Activated CD8-positive, alpha-beta memory T cell treated with anti-CD3 and anti-CD28 coated beads for 48 hours (primary cell): ENCODE measurements at regions not wholly inside any gene's neighbourhood (a gene's known extent, or its start where the extent isn't known, plus 50 kb on each side); places are given as distances from the start of the nearest gene placed in this dataset.

ENCODE experiments used
- DNase-seq, 3 experiments: peaks; one replicate each; pipeline ENCODE4 v3.0.0-alpha.2; 2020; ENCODE audit warnings: low read depth in 2 of 3, low spot score in 2 of 3

- no peak for DNase-seq
These were observed 119.1 kb downstream of the RPS29 start for GRCh38 chr14:49467091-49467490.

DNA sequence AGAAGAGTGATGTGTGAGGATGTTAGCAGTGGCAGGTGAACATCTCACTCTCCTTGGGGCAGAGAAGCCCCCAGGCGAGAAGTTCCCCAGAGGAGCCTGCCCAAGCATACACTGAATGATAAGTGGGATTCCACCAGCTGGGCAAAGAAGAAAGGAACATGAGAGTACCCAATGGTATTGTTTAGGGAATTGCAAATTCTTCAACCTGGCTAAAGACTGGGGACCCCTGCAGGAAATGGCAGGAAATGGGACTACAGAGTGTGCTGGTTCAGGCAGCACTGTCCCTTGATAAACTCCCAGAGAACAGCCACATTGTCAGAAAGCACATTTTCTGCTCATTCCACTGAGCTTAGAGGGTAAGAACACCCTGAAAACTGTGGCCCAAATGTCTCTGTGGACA is 121.3 kb downstream of the RPS29 start:
- DNase-seq = no peak

DNA sequence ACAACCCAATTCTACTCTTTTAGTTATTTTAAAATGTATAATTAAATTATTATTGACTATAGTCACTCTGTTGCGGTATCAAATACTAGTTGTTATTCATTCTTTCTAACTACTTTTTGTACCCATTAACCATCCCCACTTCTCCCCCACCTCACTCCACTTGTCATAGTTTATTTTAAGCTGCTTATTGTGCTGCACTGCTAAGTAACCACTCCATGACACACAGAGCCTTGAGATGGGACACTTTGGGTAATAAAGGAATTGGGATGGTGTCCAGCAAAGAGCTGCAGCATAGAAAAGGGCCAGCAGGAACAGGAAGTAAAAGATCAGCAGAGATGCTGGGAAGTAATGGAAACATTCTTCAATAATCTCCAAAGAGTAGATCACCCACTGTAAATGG is 123.0 kb downstream of the RPS29 start:
- DNase-seq = no peak

DNA sequence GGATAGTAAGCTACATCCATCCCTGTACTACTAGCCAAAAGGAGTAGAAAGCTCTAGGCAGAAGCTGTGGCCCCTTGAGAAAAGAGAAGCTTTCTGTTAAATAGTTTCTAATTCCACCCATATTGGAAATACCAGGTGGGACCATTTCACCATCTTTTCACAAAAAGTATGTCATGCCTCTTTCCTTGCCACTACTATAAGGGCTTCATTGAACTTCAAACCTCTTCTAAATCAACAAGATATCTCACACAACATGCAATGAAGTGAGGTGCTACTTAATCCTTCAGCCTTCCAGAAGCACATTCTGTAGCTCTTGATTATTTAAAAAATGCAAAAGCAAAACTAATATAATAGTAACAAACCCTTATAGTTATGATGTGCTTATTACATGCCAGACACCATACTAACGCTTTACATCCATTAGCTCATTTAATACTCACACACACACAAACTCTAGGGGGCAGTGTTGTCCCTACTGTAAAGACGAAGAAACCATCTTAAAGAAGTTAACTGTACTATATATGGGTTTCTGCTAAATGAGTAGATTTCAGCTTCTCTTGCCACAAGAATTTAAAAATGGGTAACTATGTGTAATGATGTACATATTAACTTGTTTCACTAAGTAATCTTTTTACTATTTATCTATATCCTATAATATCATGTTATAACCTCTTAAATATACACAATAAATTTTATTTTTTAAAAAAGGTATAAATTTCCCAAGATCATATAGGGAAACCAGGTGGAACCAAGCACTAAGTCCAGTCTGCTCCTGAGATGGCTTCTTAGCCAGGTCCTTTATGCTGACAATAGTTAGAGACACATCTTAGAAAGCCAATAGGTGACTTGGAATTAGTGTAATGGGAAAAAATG is 124.4 kb downstream of the RPS29 start:
- no peak for DNase-seq

- DNase-seq = no peak
These were observed 125.5 kb downstream of the RPS29 start for GRCh38 chr14:49460662-49461061.

DNA sequence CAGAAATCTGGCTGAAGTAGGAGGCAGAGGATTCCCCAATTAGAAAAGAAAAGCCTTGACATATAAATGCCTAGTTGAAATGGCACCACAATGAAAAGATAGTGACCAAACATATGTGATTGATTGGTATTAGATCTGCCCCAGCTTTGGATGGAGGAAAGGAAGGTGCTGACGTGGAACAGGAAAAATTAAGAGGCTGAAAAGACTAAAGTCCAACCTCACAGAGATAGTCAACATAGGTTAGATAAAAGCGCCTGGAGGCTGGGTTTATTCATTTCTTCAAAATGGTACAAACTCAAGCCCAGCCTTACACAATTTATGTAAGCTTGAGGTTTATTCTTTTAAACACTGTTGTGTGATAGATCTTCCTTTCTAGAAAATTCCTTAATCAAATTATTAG is 129.6 kb downstream of the RPS29 start:
- no peak for DNase-seq

- DNase-seq = no peak
These were observed 134.2 kb downstream of the RPS29 start for GRCh38 chr14:49451938-49452337.

- DNase-seq = no peak
These were observed 136.4 kb downstream of the RPS29 start for GRCh38 chr14:49449749-49450148.

- no peak for DNase-seq
These were observed 138.6 kb downstream of the RPS29 start for GRCh38 chr14:49447540-49448107.

DNA sequence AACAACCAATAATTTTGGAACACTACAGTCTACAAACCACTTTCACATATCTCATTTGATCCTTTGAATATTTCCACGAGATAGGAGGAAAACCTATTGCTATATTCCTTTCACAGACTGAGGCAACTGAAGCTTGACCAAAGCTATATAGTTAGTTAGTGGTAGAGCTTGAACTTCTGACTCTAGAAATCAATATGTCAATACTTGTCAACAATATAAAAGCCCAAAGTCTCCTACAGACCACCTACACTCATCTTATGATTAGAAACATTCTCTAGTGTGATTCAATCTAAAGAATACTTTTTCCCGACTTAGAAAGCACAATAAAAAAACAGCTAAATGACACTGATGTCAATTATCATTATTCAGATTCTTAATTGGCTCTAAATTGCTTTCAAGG is 139.4 kb downstream of the RPS29 start:
- DNase-seq = no peak

GRCh38 chr14:49438256-49438770 is 147.9 kb downstream of the RPS29 start:
- no peak for DNase-seq

- DNase-seq = no peak
These were observed 158.1 kb downstream of the RPS29 start for GRCh38 chr14:49428076-49428475.

- no peak for DNase-seq
These were observed 159.1 kb downstream of the RPS29 start for GRCh38 chr14:49427117-49427516.

DNA sequence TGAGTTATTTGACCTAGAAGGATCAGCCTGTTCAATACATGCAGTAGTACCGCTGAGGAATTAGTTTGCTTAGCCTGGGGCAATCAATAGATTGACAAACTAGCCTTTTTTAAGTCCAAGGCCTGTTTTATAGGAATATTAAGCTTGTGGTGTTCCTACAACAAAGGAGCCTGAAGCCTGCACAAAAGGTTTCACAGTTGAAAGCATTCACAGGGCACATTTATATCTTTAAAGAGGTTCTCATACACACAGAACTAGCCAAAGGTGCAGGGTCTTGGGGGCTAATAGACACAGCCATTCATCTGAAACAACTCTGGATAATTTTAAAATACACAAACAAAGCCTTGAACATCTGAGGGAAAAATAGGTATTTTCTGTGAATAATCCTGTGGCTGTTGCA is 160.3 kb downstream of the RPS29 start:
- no peak for DNase-seq

DNA sequence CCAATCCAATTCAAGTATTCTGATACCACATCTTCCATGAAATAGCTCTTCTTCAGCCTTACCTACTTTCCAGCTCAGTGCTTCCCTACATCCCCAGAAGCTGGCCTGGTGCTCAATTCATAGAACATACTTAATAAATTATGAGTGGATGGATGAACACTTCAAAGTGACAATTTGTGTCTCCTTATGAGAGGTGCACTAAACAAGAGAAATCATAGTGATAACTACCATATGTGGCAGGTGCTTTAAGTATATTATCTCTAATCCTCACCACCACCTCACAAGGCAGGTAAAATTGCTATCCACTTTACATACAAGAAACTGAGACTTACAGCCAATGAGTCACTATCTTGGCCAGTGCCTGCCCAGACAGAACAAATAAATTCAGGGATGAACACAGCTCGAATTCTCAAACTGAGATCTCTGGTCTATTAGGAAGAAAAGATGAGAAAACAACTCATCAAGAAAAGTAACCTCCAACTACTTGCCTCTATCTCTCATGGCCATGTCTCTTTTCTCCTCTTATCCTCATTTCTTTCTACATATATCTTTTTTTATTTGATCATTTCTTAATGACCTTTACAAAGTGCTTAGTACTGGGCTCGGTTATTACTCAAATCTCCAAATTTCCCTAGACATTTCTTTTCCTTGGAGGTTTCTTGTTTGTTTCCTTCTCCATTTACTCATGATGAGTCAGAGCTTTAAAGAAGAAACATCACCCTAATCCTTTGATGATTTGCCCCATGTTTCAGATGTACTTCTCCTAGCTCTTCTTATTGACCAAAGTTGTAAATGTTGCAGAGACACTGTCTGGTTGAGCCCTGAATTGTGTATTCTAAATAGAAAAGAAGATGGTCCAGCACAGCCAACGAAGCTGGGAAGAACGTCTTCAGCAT is 161.5 kb downstream of the RPS29 start:
- no peak for DNase-seq

- no peak for DNase-seq
These were observed 166.0 kb downstream of the RPS29 start for GRCh38 chr14:49420201-49420600.

GRCh38 chr14:49418789-49419188 is 167.4 kb downstream of the RPS29 start:
- no peak for DNase-seq

DNA sequence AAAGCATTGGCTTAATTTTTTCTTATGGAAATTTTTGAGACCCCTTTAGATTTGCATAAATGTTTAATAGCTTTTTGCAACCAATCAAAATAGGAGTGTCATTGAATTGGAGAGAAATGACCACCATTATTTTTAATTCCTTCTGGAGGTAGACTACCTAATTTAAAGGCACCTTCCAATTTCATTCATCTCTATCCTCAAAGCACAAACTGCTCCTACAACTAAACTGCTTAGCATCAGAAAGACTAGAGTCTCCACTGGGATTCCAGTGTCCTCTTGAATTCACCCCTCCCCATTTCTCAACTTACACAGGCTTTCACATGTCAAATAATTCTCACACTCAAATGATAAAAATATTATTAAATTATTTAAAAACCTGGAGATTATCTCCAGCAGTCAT is 168.4 kb downstream of the RPS29 start:
- no peak for DNase-seq

GRCh38 chr14:49408187-49408933 is 177.8 kb downstream of the RPS29 start:
- no peak for DNase-seq

GRCh38 chr14:49405291-49405690 is 180.9 kb downstream of the RPS29 start:
- DNase-seq = no peak

GRCh38 chr14:49401373-49401772 is 184.8 kb downstream of the RPS29 start:
- DNase-seq = no peak
